CD14-positive monocyte (primary cell): ENCODE measurements at regions not wholly inside any gene's neighbourhood (a gene's known extent, or its start where the extent isn't known, plus 50 kb on each side); places are given as distances from the start of the nearest gene placed in this dataset.

ENCODE experiments used
- DNase-seq, 3 donors: peaks; one replicate each; pipeline ENCODE4 v3.0.0-alpha.2; 2011 to 2022
- H2AFZ ChIP-seq: 2 replicates; pipeline ENCODE4 v1.6.0; 2012; ENCODE audit warnings: mild to moderate bottlenecking, low read depth, low read length, inconsistent platforms; ENCODE audit not compliant: insufficient read depth, poor library complexity, severe bottlenecking
- H3K27ac ChIP-seq, 2 donors: 1 replicate in 1 of 2; 2 replicates in 1 of 2; pipeline ENCODE4 v1.5.1; 2012 to 2013; ENCODE audit warnings: low read length in 2 of 2, control low read depth in 1 of 2, inconsistent platforms in 1 of 2, low read depth in 1 of 2, mild to moderate bottlenecking in 1 of 2
- H3K27me3 ChIP-seq, 2 donors: one replicate each; pipeline versions ENCODE4 v1.6.0 to v1.6.1; 2011 to 2013; ENCODE audit warnings: low read length in 2 of 2; ENCODE audit not compliant: control insufficient read depth in 2 of 2, insufficient read depth in 2 of 2
- H3K36me3 ChIP-seq, 2 donors: replicated peaks in 1 of 2; 1 replicate in 1 of 2; 2 replicates in 1 of 2; pipeline versions ENCODE4 v1.5.1 to v1.6.1; 2012 to 2013; ENCODE audit warnings: low read length in 2 of 2, control low read depth in 1 of 2, inconsistent platforms in 1 of 2, mild to moderate bottlenecking in 1 of 2; ENCODE audit not compliant: insufficient read depth in 2 of 2, control insufficient read depth in 1 of 2
- H3K4me1 ChIP-seq, 2 donors: 1 replicate in 1 of 2; 2 replicates in 1 of 2; pipeline versions ENCODE4 v1.5.1 to v1.6.1; 2012 to 2013; ENCODE audit warnings: low read length in 2 of 2, control low read depth in 1 of 2, inconsistent platforms in 1 of 2, mild to moderate bottlenecking in 1 of 2, moderate library complexity in 1 of 2; ENCODE audit not compliant: insufficient read depth in 2 of 2, control insufficient read depth in 1 of 2
- H3K4me2 ChIP-seq: replicated peaks from 2 replicates; pipeline ENCODE3; 2012; ENCODE audit warnings: low read length, moderate library complexity, mild to moderate bottlenecking; ENCODE audit not compliant: poor library complexity, severe bottlenecking; ENCODE audit errors: extremely low read depth
- H3K4me3 ChIP-seq, 3 experiments: fragments of 200-600 bp in 1 of 3; sonication (generic) in 1 of 3; replicated peaks in 1 of 3; 1 replicate in 2 of 3; 2 replicates in 1 of 3; pipeline ENCODE4 v1.5.1; 2011 to 2013; ENCODE audit warnings: low read length in 3 of 3, mild to moderate bottlenecking in 3 of 3, control low read depth in 2 of 3, low read depth in 2 of 3, inconsistent platforms in 1 of 3, moderate library complexity in 1 of 3
- H3K79me2 ChIP-seq: 2 replicates; pipeline ENCODE4 v1.6.0; 2012; ENCODE audit warnings: mild to moderate bottlenecking, control low read depth, inconsistent platforms, low read length, moderate library complexity; ENCODE audit not compliant: insufficient read depth
- H3K9ac ChIP-seq: 2 replicates; pipeline ENCODE4 v1.6.0; 2017; ENCODE audit warnings: low read length, mild to moderate bottlenecking; ENCODE audit not compliant: insufficient read depth, poor library complexity, severe bottlenecking
- H3K9me3 ChIP-seq, 2 donors: replicated peaks in 1 of 2; 1 replicate in 1 of 2; 2 replicates in 1 of 2; pipeline versions ENCODE4 v1.5.1 to v1.6.1; 2012 to 2013; ENCODE audit warnings: low read length in 2 of 2, control low read depth in 1 of 2; ENCODE audit not compliant: control insufficient read depth in 1 of 2, insufficient read depth in 1 of 2
- H4K20me1 ChIP-seq: 2 replicates; pipeline ENCODE4 v1.6.0; 2012; ENCODE audit warnings: mild to moderate bottlenecking, low read length, control low read depth, moderate library complexity; ENCODE audit not compliant: insufficient read depth
- H3K27ac Mint-ChIP-seq, 7 donors: one replicate each; pipeline ENCODE4 v1.8.0; 2020; ENCODE audit warnings: mild to moderate bottlenecking in 7 of 7, mixed read lengths in 7 of 7, moderate library complexity in 6 of 7, inconsistent platforms in 2 of 7
- H3K27me3 Mint-ChIP-seq, 3 donors: one replicate each; pipeline ENCODE4 v1.8.0; 2021 to 2022; ENCODE audit warnings: low read depth in 3 of 3, mild to moderate bottlenecking in 3 of 3, mixed read lengths in 3 of 3, moderate library complexity in 3 of 3, inconsistent platforms in 1 of 3
- H3K36me3 Mint-ChIP-seq, 2 donors: one replicate each; pipeline ENCODE4 v1.8.0; 2020; ENCODE audit warnings: mixed read lengths in 2 of 2, inconsistent platforms in 1 of 2, mild to moderate bottlenecking in 1 of 2
- H3K4me1 Mint-ChIP-seq: one replicate; pipeline ENCODE4 v1.8.0; 2020; ENCODE audit warnings: mild to moderate bottlenecking, mixed read lengths
- H3K4me3 Mint-ChIP-seq, 2 donors: one replicate each; pipeline ENCODE4 v1.8.0; 2020; ENCODE audit warnings: mild to moderate bottlenecking in 2 of 2, mixed read lengths in 2 of 2, moderate library complexity in 1 of 2
- H3K9me3 Mint-ChIP-seq, 7 donors: one replicate each; pipeline ENCODE4 v1.8.0; 2020 to 2022; ENCODE audit warnings: mixed read lengths in 7 of 7, mild to moderate bottlenecking in 6 of 7, moderate library complexity in 6 of 7, inconsistent platforms in 2 of 7
- CTCF ChIP-seq: fragments of 200-600 bp; IDR thresholded peaks from one replicate; pipeline ENCODE4 v1.8.0; 2022; ENCODE audit warnings: antibody characterized with exemption, mild to moderate bottlenecking
- WGBS: methylation state at CpG from one replicate; pipeline ENCODE4 v1.1.5; 2013; ENCODE audit warnings: missing lambda C conversion rate; ENCODE audit not compliant: insufficient coverage; 5-methylcytosine and 5-hydroxymethylcytosine counted together
- intact Hi-C, 2 donors: fragments of 100-400 bp; cut with micrococcal nuclease; formaldehyde crosslinking; loops; one replicate each; pipeline versions ENCODE4 v1.15.0 to v1.15.1; 2023

- Mint-ChIP-seq H3K9me3 (peaks cover 0 to 4% (median 0%) of the 10 kb centered on the region in 7 donors), H3K36me3 (peaks cover 0 to 4% of the 10 kb centered on the region in 2 donors), H3K27me3 (peaks cover 0 to 6% (median under 1%) of the 10 kb centered on the region in 3 donors), H3K27ac (peak overlapping the region; percentile 89 to 97 (median 95)), H3K4me1 (peaks cover 45% of the 10 kb centered on the region), H3K4me3 (no peak overlapping the region)
- Histone ChIP-seq H3K27me3 (no peaks in the 10 kb centered on the region), H3K36me3 (no peaks in the 10 kb centered on the region), H2AFZ (peak overlapping the region; percentile 60), H3K9me3 (no peaks in the 10 kb centered on the region), H3K27ac (peak overlapping the region in 1 of 2 donors; percentile 91), H4K20me1 (no peaks in the 10 kb centered on the region), H3K4me2 (peak overlapping the region; percentile 2), H3K4me3 (no peak overlapping the region), H3K9ac (peak overlapping the region; percentile 15), H3K4me1 (peaks cover 44 to 46% of the 10 kb centered on the region in 2 donors), H3K79me2 (no peaks in the 10 kb centered on the region)
- no peak for TF ChIP-seq CTCF
- peak in 1 of 3 donors; percentile 37 for DNase-seq
- WGBS: 13% methylated on average over 1 of the region's 1 CpG
- intact Hi-C loops: no loop called here
Observed at GRCh38 chr6:14757418-14757817, 488.5 kb upstream of the JARID2 start.

GRCh38 chr6:14758421-14759081 is 487.3 kb upstream of the JARID2 start:
- peak overlapping the region; percentile 5 for H3K4me2 ChIP-seq
- no peaks in the 10 kb centered on the region for H3K27me3 ChIP-seq
- H3K27ac ChIP-seq: peak overlapping the region; percentile 85 to 91
- H3K36me3 Mint-ChIP-seq: peaks cover 0 to 4% of the 10 kb centered on the region in 2 donors
- 54% methylated on average over 5 of the region's 8 CpGs for WGBS
- no peaks in the 10 kb centered on the region for H4K20me1 ChIP-seq
- peaks cover 0 to 4% (median 0%) of the 10 kb centered on the region in 7 donors for H3K9me3 Mint-ChIP-seq
- no peak for TF ChIP-seq CTCF
- intact Hi-C loops: loop anchor here in 1 of 2 donors (2.0 kb wide), 1 partner anchor 14 kb away; no protein-coding TSS in a partner anchor
- H3K4me1 ChIP-seq: peaks cover 44 to 46% of the 10 kb centered on the region in 2 donors
- H3K9me3 ChIP-seq: no peaks in the 10 kb centered on the region
- H3K79me2 ChIP-seq: no peaks in the 10 kb centered on the region
- peak overlapping the region; percentile 32 for H3K9ac ChIP-seq
- DNase-seq: peak; percentile 79 to 91 (median 87)
- H3K4me1 Mint-ChIP-seq: peaks cover 50% of the 10 kb centered on the region
- no peak overlapping the region for H3K4me3 ChIP-seq
- H3K36me3 ChIP-seq: no peaks in the 10 kb centered on the region
- peaks cover 0 to 6% (median 3%) of the 10 kb centered on the region in 3 donors for H3K27me3 Mint-ChIP-seq
- peak overlapping the region; percentile 60 for H2AFZ ChIP-seq
- H3K27ac Mint-ChIP-seq: peak overlapping the region; percentile 89 to 97 (median 95)
- H3K4me3 Mint-ChIP-seq: peak overlapping the region; percentile 39 to 62
